Activated T-cell treated with anti-CD3 and anti-CD28 coated beads for 48 hours (primary cell): ENCODE measurements at regions not wholly inside any gene's neighbourhood (a gene's known extent, or its start where the extent isn't known, plus 50 kb on each side); places are given as distances from the start of the nearest gene placed in this dataset.

Source experiments
- DNase-seq: peaks from one replicate; pipeline ENCODE4 v3.0.0-alpha.2; 2020; ENCODE audit warnings: low read depth

DNA sequence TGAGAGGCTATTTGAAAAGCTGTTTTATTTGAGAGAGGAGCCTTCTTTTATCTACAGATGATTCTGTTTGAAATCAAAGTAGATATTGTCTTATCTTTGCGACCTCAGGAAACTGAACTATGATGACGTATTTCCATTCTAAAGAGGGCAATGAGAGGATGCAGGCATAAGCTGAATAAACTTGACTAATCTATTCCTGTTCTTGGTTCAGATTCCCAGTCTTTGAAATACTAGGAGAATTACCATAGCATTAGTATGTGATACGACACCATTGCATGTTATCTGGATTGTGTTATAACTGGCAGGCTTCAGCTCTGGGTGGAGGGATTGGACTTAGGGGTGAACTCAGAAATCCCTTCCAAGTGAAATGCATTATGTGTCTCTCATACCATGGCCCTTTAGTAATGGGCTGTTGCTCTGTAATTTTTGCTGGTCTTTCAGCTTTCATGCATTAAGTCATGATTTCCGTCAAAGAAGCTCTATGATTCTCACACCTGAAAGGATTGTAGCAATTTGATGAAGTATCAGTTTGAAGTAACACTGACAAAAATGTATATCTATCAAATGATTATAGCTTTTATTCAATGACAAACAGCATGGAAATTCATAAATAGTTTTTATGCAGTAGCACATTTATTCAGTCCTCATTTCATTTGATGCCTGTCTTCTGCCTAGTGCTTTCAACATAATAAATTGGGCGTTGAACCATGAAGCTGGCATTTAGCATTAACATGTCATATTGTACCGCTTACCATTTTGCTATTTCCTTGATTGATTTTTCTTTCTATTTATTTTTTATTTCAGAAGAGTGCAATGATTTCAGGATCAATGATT, 138.4 kb upstream of the SPACA1 start:
- no peak for DNase-seq

DNA sequence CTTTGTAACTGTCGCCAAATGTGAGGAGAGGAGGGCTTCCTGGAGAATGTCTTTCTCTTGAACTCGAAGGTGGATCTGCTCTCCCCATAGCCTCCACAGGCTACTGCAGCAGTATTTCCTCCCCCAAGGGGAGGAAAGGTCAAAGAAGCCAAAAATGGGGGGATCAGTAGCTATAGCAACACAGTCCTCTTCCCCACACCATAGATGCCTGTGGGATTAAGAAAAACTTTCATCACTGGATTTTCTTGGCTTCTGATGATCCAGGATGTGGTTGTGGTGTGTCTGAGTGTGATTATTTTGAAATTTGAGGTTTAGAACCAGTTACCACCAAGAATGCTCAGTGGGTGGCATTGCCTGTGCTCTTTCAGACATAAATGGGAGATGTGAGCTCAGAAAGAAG, 140.1 kb upstream of the SPACA1 start:
- no peak for DNase-seq

GRCh38 chr6:87905101-87905641, 142.5 kb upstream of the SPACA1 start:
- DNase-seq = no peak

DNA sequence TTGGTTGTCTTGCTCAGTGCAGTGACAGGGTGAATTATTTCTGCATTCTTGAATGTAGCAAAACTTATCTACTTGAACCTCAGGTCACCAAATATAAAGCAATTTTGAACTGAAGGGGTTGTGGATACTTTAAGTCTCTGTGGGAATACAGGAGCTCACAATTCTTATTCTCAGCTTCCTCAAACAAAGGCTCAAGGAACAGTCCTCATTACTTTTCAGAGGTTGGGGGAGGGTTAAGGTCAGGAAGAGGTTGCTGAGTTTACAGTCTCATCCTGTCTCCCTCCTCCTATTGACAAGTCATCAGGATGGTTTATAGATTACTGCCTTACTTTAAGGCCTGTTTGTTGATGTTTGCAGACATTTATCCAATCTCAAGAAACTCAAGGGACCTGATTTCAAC, 143.6 kb upstream of the SPACA1 start:
- DNase-seq = no peak

GRCh38 chr6:87903323-87903722, 144.3 kb upstream of the SPACA1 start:
- DNase-seq = no peak

- DNase-seq = no peak
Observed at GRCh38 chr6:87902383-87902782, 145.3 kb upstream of the SPACA1 start.

GRCh38 chr6:87901613-87902012, 146.0 kb upstream of the SPACA1 start:
- no peak for DNase-seq

GRCh38 chr6:87900160-87900698, 147.4 kb upstream of the SPACA1 start:
- DNase-seq = no peak

GRCh38 chr6:87899499-87900147, 148.0 kb upstream of the SPACA1 start:
- no peak for DNase-seq

DNA sequence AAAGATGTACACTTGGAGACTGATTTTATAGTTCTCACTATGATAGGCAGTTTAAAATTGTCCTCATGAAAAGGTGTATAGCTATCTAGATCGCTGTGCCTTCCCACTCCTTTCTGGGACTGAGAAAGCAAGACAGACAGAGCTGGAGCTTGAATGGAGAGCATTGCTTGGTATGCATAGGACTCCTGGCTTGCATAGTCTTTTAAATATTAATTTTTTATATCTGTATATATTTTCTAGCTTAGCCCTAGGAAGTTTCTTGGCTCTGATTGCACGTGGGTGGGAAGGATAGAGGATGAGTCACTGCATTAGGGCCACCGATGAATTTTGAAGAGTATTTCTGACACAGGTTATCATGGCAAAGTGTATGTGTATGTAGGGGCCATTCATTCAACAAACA, 150.0 kb upstream of the SPACA1 start:
- DNase-seq = no peak

DNA sequence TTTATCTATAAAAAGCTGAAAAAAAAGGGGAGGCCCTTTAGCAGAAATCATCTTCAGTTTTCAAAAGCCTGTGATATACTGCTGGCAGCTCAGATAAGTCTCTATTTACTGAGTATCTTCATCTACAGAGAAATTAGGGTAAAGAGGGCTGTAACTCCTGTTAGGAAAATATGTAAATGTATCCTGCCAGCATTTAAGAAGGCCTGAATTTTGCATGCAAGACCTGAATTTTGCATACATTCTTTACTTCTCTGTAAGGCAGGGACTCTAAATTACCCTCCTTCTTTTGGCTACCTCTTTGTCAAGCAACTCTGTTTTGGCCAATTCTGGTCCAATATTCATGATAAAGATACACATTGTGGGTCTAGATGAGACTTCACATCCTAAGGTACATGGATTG, 150.6 kb upstream of the SPACA1 start:
- no peak for DNase-seq

DNA sequence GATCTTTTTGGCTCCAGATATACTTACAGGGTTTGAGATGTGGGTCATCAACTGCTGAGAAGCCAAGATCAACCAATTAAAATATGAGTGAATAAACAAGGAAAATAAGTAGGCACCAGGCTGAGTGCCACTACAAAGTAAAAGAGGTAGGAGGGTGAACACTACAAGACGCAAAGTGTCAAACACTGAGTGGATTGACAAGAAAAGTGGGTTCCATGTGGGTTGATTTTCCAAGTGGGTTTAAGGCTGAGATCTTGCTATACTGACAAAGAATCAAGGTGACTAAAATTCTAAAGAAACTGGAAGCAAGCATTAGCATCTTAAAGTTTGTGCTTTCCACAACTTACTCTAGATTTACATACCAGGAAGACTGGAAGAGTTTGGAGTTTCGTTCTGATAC, 160.4 kb upstream of the SPACA1 start:
- no peak for DNase-seq

GRCh38 chr6:87884203-87884602, 163.4 kb upstream of the SPACA1 start:
- no peak for DNase-seq

DNA sequence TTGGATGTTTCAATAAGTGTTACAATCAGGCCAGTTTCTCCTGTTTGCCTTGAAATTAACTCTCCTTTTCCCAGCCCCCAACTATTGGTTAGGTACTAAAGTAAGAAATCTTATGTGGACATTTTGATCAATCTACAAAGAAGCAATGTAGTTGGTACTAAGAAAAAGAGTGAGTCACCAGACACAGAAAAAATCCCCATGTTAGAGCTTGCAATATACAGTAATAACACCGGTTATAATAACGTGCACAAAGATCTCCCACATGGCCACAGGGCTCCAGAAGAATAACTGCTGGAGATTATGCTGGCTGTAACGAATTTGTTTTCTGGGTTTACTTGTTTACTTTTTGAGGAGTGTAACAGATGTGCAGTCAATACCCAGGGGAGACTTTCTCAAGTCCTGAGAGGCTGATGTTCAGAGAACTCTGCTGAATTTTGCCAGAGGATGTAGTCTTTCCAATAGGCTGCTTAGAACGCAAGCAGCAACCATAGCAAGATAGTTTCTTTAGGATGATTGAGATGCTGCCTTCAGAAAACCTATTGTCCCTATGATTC, 166.2 kb upstream of the SPACA1 start:
- DNase-seq = no peak

DNA sequence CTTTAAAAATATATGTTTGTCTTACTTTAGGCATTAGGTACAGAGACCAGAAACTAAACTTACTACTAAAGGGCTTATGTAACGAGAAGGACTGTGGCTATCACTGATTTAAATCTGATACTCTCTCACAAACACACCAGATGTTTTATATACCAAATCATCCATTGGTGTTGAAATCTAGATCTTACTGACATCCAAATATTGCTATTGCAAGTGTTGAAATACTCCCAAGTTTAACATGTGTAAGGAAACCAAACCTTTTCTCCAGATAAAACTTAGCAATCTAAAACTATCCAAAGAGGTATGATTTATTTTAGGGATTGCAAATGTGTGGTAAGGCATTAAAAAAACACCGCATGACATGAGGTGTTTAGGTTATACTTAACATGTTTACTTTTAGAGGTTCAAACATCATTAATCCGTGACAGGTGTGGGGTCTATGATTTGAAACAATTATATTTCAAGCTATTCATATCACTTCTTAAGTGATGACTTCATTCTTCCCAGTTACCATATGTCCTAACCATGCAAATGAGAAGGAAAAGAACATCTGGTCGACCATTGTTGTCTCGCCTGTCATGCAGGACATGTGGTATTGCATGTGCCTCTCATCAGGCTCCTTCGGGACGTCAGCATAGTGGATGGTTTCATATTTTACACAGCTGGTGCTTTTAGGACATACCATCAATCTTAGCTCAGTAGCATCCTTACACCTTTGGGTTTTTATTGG, 168.3 kb upstream of the SPACA1 start:
- no peak for DNase-seq

DNA sequence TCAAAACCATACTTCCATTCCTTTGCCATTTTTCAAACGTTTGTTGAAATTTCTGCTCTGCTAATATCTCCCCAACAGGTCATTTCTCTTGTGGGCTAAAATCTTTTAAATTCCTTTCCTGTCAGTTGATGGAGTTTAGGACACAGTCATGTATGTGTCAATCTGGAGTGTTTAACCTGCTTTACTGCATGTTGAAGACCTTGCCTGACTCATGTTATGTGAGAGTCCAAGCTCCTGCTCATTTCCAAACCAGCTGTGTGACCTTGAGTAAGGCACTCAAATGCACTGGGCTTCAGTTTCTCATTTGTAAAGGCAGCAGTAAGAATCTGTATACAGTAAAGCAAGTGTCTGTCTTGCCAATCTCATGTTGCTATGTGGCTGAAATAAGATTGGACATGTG, 171.9 kb upstream of the SPACA1 start:
- no peak for DNase-seq

DNA sequence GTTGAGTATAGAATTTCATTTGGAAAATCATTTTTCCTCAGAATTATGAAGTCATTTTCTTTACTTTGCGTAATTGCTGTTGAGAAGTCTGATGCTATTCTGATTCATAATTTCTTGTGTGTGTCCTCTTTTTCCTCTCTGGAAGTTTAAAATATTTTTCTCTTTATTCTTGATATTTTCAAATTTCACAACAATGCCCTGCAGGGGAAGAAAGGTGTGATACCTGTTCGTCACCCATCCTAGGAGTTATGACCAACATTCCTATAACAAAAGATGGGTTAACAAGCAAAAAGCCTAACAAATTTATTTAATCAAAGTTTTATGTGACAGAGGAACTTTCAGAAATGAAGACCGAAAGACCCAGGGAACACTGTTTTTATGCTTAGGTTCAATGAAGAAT, 171.5 kb upstream of the AKIRIN2 start:
- no peak for DNase-seq

DNA sequence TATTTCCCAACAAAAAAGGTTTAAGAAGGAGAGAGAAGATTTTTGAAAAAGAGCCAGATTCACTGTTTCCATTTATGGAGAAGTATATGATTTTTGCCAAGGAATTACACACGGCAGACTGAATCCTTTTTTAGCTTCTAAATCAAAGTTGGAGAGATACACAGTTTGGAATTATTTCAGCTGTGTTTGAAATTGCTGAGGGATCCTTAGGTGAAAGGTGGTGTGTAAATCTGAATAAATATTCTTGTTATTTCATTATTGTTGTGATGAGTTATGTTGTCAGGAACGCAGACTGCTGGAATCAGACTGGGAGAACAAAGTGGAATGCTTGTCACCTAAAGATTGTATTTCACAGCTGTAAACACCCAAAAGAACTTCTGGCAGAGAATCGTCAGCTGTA, 168.5 kb upstream of the AKIRIN2 start:
- no peak for DNase-seq

DNA sequence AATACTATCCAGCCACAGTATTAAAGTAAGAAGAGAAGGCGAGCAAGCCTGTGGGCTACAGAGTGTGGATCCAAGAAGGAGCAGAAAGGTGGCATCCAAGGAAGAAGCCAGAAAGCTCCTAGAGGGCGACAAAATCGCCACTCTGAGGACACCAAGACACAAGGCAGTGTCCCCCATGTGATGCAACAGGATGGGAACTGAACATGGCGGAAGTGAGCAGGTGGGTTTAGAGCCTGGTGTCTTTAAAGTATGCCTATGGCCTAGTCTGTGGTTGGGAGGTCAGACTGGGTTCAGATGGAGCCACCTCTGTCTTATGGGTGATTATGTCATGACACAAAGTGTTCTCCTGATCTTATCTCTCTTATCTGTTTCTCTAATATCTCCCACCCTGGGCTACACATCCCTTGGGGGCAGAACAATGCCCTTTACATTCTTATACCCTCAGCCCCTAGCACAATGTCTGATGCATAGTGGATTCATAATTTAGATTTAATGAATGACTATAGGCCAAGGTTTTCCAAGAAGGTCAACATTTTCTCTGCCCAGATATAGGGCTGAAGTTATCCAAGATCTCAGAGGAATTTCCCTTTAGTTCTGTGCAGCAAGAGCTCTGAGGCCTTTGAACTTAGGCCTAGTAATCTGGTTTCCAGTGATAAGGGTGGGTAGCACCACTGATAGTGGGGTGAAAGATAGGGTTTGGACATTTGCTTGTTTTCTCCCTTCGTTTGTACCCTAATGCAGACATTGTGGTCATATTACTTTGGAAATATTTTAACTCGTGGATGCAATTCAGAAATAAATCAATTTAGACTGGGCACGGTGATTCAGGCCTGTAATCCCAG, 167.3 kb upstream of the AKIRIN2 start:
- no peak for DNase-seq

- no peak for DNase-seq
Observed at GRCh38 chr6:87860902-87861301, 158.9 kb upstream of the AKIRIN2 start.

DNA sequence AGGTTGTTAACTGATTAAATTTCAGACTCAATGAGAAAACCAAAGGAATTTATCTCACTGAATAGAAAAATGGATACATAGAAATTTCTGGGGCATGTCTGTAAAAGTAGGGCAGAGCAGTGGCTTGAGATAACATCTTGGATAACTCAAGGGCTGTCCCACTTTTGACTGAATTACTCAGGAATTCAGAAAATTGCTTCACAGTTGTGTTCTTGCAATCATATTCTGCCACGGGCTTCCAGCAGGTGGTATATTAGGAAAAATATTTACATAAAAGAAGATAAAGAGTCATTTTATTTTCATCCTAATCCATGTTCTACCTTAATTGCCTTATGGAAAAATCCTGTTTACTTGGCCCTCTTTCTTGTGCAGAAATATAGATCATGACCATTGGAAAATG, 156.4 kb upstream of the AKIRIN2 start:
- DNase-seq = no peak
